ENCODE measurements at regions not wholly inside any gene's neighbourhood (a gene's known extent, or its start where the extent isn't known, plus 50 kb on each side); places are given as distances from the start of the nearest gene placed in this dataset.

GRCh38 chr11:80538040-80538439, 1097.2 kb upstream of the TENM4 start:
- TF ChIP-seq SNAI2 (CRISPR knock-in tag; IDR thresholded peaks at IDR 0.05): no peak
- TF ChIP-seq PPARA (CRISPR knock-in tag; IDR thresholded peaks at IDR 0.05; ENCODE audit: borderline replicate concordance): no peak
- no peak for TF ChIP-seq TOX (CRISPR knock-in tag; IDR thresholded peaks at IDR 0.05; ENCODE audit: borderline replicate concordance)
- TF ChIP-seq ISL1 (CRISPR knock-in tag; IDR thresholded peaks at IDR 0.05): no peak
- no peak for TF ChIP-seq GLIS3 (CRISPR knock-in tag; IDR thresholded peaks at IDR 0.05)
- no peak for TF ChIP-seq CREB5 (CRISPR knock-in tag; IDR thresholded peaks at IDR 0.05; ENCODE audit: low read depth)
- no peak for TF ChIP-seq ESRRG (CRISPR knock-in tag; IDR thresholded peaks at IDR 0.05)

Measured in SK-N-SH treated with all-trans-retinoic acid at 6 μM for 48 hours (cell line).